ENCODE measurements at regions not wholly inside any gene's neighbourhood (a gene's known extent, or its start where the extent isn't known, plus 50 kb on each side); places are given as distances from the start of the nearest gene placed in this dataset.
"Not testable (repeated sequence)": the region's sequence is repeated elsewhere in the genome, so short reads cannot be mapped to it uniquely, and the experiment has no call there.

DNA sequence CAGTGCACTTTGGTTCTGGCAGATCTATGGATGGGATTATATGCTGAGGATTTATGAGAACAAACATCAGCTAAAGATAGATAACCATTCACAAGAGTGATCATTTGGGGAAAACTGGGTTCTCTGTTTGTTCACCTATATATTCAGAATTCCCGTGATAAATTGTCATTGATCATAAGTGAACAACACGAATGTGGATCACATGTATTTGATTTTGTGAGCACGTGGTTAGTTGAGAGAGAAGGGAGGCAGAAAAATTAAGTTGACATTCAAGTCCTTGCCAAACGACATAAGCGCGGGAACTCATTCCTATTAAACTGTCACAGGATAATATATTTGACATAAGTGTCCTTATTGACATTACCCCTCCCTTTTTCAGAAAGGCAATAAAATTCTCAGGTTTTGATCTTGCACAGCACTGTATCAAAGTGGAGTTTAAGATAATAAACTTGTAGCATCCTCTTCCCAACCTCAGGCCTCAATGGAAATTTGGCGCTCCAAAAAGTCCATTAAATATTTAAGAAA, 64.9 kb upstream of the MYO3A start:
- no peak overlapping the region for H3K4me3 ChIP-seq (ENCODE audit: low read depth in 1 of 2, low read length in 2 of 2)

GRCh38 chr10:25869609-25870008, 64.4 kb upstream of the MYO3A start:
- Histone ChIP-seq H3K4me1 (ENCODE audit: control insufficient read depth in 1 of 2, insufficient read depth in 2 of 2, low read length in 2 of 2) (no peaks in the 10 kb centered on the region), H3K27ac (ENCODE audit: low read length) (no peak overlapping the region), H3K36me3 (ENCODE audit: control insufficient read depth in 1 of 2, insufficient read depth in 2 of 2, low read length in 2 of 2) (no peaks in the 10 kb centered on the region), H3K9me3 (ENCODE audit: control insufficient read depth in 1 of 2, low read length in 2 of 2) (no peaks in the 10 kb centered on the region), H3K27me3 (ENCODE audit: low read depth, low read length) (no peaks in the 10 kb centered on the region), H3K4me3 (ENCODE audit: low read depth in 1 of 2, low read length in 2 of 2) (no peak overlapping the region)

More for the DNA sequence above, 64.9 kb upstream of the MYO3A start:
- H3K4me1 ChIP-seq (ENCODE audit: control insufficient read depth in 1 of 2, insufficient read depth in 2 of 2, low read length in 2 of 2), result no peaks in the 10 kb centered on the region
- H3K36me3 ChIP-seq (ENCODE audit: control insufficient read depth in 1 of 2, insufficient read depth in 2 of 2, low read length in 2 of 2), result no peaks in the 10 kb centered on the region
- no peaks in the 10 kb centered on the region for H3K27me3 ChIP-seq (ENCODE audit: low read depth, low read length)
- no peaks in the 10 kb centered on the region for H3K9me3 ChIP-seq (ENCODE audit: control insufficient read depth in 1 of 2, low read length in 2 of 2)
- H3K27ac ChIP-seq (ENCODE audit: low read length), result no peak overlapping the region

GRCh38 chr10:25874402-25874801, 59.6 kb upstream of the MYO3A start:
- H3K27me3 ChIP-seq (ENCODE audit: low read depth, low read length), result not testable (repeated sequence)

DNA sequence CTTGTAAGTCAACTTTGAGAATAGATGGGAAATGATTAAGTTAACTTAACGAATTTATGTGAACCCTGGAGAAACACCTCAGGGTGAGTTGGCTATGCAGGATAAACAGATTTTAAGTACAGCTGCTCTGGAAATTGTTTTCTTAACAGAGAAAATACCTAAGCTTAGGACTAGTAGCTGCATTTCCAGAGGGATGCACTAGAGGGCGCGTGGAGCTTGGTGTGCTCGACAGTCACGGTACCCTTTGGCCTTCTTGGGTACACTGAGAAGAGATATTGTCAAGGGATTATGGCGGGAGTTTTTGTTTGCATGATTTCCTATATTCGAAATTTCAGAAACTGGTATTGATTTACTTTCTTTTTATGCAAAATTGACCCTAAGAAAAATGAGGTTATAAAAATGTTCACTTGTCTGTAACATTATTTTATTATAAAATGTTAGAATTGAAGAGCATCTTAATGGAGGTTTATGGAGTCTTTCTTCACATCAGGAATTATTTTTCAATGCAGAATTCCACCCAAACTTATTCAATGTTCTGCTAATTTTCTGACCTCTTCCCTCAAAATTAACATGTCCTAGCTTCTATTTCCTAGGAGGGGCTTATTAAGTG, 58.4 kb upstream of the MYO3A start:
- Histone ChIP-seq H3K4me3 (ENCODE audit: low read depth in 1 of 2, low read length in 2 of 2) (no peak overlapping the region), H3K4me1 (ENCODE audit: control insufficient read depth in 1 of 2, insufficient read depth in 2 of 2, low read length in 2 of 2) (no peaks in the 10 kb centered on the region)

More at GRCh38 chr10:25874402-25874801, 59.6 kb upstream of the MYO3A start:
- H3K4me3 ChIP-seq (ENCODE audit: low read depth in 1 of 2, low read length in 2 of 2); H3K36me3 ChIP-seq (ENCODE audit: control insufficient read depth in 1 of 2, insufficient read depth in 2 of 2, low read length in 2 of 2); H3K9me3 ChIP-seq (ENCODE audit: control insufficient read depth in 1 of 2, low read length in 2 of 2); H3K4me1 ChIP-seq (ENCODE audit: control insufficient read depth in 1 of 2, insufficient read depth in 2 of 2, low read length in 2 of 2); H3K27ac ChIP-seq (ENCODE audit: low read length): not testable (repeated sequence)

DNA sequence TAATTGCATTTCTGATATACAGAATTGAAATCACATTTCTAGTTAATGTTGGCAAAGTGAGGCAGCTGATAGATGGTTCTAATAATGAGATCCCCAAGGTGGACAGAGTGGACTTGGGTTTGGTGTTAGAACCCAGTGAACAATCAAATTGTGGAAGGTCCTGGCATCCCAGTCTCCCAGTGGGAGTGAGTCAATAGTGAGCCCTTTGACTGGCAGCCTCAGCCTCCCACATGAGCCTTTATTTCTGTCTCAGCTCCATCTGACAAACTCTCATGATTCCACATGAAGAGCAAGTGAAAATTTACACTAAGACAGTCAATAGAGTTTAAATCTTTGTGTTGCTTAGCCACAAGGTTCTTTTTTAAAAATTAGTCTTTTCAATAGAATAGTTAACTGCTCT, 56.7 kb upstream of the MYO3A start:
- H3K4me1 ChIP-seq (ENCODE audit: control insufficient read depth in 1 of 2, insufficient read depth in 2 of 2, low read length in 2 of 2), result no peaks in the 10 kb centered on the region
- no peak overlapping the region for H3K4me3 ChIP-seq (ENCODE audit: low read depth in 1 of 2, low read length in 2 of 2)
- H3K27ac ChIP-seq (ENCODE audit: low read length), result no peak overlapping the region
- no peaks in the 10 kb centered on the region for H3K36me3 ChIP-seq (ENCODE audit: control insufficient read depth in 1 of 2, insufficient read depth in 2 of 2, low read length in 2 of 2)
- no peaks in the 10 kb centered on the region for H3K27me3 ChIP-seq (ENCODE audit: low read depth, low read length)
- H3K9me3 ChIP-seq (ENCODE audit: control insufficient read depth in 1 of 2, low read length in 2 of 2), result no peaks in the 10 kb centered on the region

More for the DNA sequence above, 58.4 kb upstream of the MYO3A start:
- H3K27ac ChIP-seq (ENCODE audit: low read length), result no peak overlapping the region
- no peaks in the 10 kb centered on the region for H3K36me3 ChIP-seq (ENCODE audit: control insufficient read depth in 1 of 2, insufficient read depth in 2 of 2, low read length in 2 of 2)
- no peaks in the 10 kb centered on the region for H3K27me3 ChIP-seq (ENCODE audit: low read depth, low read length)
- H3K9me3 ChIP-seq (ENCODE audit: control insufficient read depth in 1 of 2, low read length in 2 of 2), result no peaks in the 10 kb centered on the region

Measured in muscle layer of duodenum (tissue), 2 donors.